BE2C (cell line): ENCODE measurements at regions not wholly inside any gene's neighbourhood (a gene's known extent, or its start where the extent isn't known, plus 50 kb on each side); places are given as distances from the start of the nearest gene placed in this dataset.
"Not testable (repeated sequence)": the region's sequence is repeated elsewhere in the genome, so short reads cannot be mapped to it uniquely, and the experiment has no call there.

Experiments
- DNase-seq: peaks from one replicate; pipeline ENCODE4 v3.0.0-alpha.2; 2020
- H3K27me3 ChIP-seq: fragments of 250-450 bp; sonication (Bioruptor Pico); 2 replicates; pipeline ENCODE4 v1.5.1; 2020; ENCODE audit warnings: mild to moderate bottlenecking
- H3K36me3 ChIP-seq: fragments of 250-450 bp; sonication (Bioruptor Pico); 2 replicates; pipeline ENCODE4 v1.5.1; 2020; ENCODE audit warnings: mild to moderate bottlenecking
- H3K4me1 ChIP-seq: fragments of 250-450 bp; sonication (Bioruptor Pico); 2 replicates; pipeline ENCODE4 v1.5.1; 2020
- H3K4me3 ChIP-seq: 2 replicates; pipeline ENCODE4 v1.5.1; 2011; ENCODE audit warnings: low read depth, low read length
- H3K9me3 ChIP-seq: fragments of 250-450 bp; sonication (Bioruptor Pico); 2 replicates; pipeline ENCODE4 v1.5.1; 2020
- CTCF ChIP-seq: IDR thresholded peaks from 2 replicates; pipeline ENCODE4 v1.5.1; 2012; ENCODE audit warnings: mild to moderate bottlenecking, low read depth, low read length

GRCh38 chr4:101696276-101697010 is 94.1 kb upstream of the BANK1 start:
- Histone ChIP-seq H3K36me3 (no peaks in the 10 kb centered on the region), H3K9me3 (no peaks in the 10 kb centered on the region), H3K27me3 (no peaks in the 10 kb centered on the region), H3K4me1 (peaks cover 2% of the 10 kb centered on the region; the same call in 1 of the 2 replicates), H3K4me3 (no peak overlapping the region)
- TF ChIP-seq CTCF: no peak
- no peak for DNase-seq

- Histone ChIP-seq H3K36me3 (no peaks in the 10 kb centered on the region), H3K4me1 (peaks cover 2% of the 10 kb centered on the region; the same call in 1 of the 2 replicates), H3K4me3 (no peak overlapping the region), H3K27me3 (no peaks in the 10 kb centered on the region), H3K9me3 (no peaks in the 10 kb centered on the region)
- no peak for DNase-seq
- TF ChIP-seq CTCF: no peak
These were observed 95.4 kb upstream of the BANK1 start for GRCh38 chr4:101695176-101695575.

GRCh38 chr4:101694403-101694802 is 96.1 kb upstream of the BANK1 start:
- H3K4me3 ChIP-seq, DNase-seq, H3K36me3 ChIP-seq, H3K9me3 ChIP-seq, H3K4me1 ChIP-seq, H3K27me3 ChIP-seq: not testable (repeated sequence)

- no peak for TF ChIP-seq CTCF
- Histone ChIP-seq H3K27me3 (no peaks in the 10 kb centered on the region), H3K4me3 (no peak overlapping the region), H3K9me3 (no peaks in the 10 kb centered on the region), H3K36me3 (no peaks in the 10 kb centered on the region), H3K4me1 (peaks cover 2% of the 10 kb centered on the region; the same call in 1 of the 2 replicates)
- no peak for DNase-seq
These were observed 96.6 kb upstream of the BANK1 start for GRCh38 chr4:101693842-101694398.

GRCh38 chr4:101689220-101689619 is 101.3 kb upstream of the BANK1 start:
- DNase-seq: no peak
- Histone ChIP-seq H3K9me3 (no peaks in the 10 kb centered on the region), H3K4me3 (no peak overlapping the region), H3K36me3 (no peaks in the 10 kb centered on the region), H3K4me1 (peaks cover 2% of the 10 kb centered on the region; the same call in 1 of the 2 replicates), H3K27me3 (no peaks in the 10 kb centered on the region)
- no peak for TF ChIP-seq CTCF

GRCh38 chr4:101685126-101685525 is 105.4 kb upstream of the BANK1 start:
- DNase-seq: no peak
- Histone ChIP-seq H3K9me3 (no peaks in the 10 kb centered on the region), H3K4me1 (no peaks in the 10 kb centered on the region), H3K4me3 (no peak overlapping the region), H3K27me3 (no peaks in the 10 kb centered on the region), H3K36me3 (no peaks in the 10 kb centered on the region)
- no peak for TF ChIP-seq CTCF
